ENCODE measurements at regions not wholly inside any gene's neighbourhood (a gene's known extent, or its start where the extent isn't known, plus 50 kb on each side); places are given as distances from the start of the nearest gene placed in this dataset.

- peaks cover 5% of the 10 kb centered on the region for H3K9me3 Mint-ChIP-seq
- no peak for ATAC-seq
- no peak for TF ChIP-seq ZBTB21 (CRISPR knock-in tag; IDR thresholded peaks at IDR 0.05; ENCODE audit: borderline replicate concordance)
- TF ChIP-seq CBFB (CRISPR knock-in tag; IDR thresholded peaks at IDR 0.05; ENCODE audit: low read depth) = no peak
- no peak for TF ChIP-seq SMAD4 (CRISPR knock-in tag; IDR thresholded peaks at IDR 0.05)
- no peak for TF ChIP-seq CREM (CRISPR knock-in tag; IDR thresholded peaks at IDR 0.05)
- no peak for TF ChIP-seq SP1 (CRISPR knock-in tag; conservative IDR thresholded peaks at IDR 0.05)
- TF ChIP-seq AFF4 (CRISPR knock-in tag; IDR thresholded peaks at IDR 0.05; ENCODE audit: borderline replicate concordance) = no peak
- no peak for TF ChIP-seq ZNF512 (CRISPR knock-in tag; IDR thresholded peaks at IDR 0.05; ENCODE audit: borderline replicate concordance)
- no peak for TF ChIP-seq GTF2I (CRISPR knock-in tag; conservative IDR thresholded peaks at IDR 0.05)
- no peak for TF ChIP-seq TP53 (CRISPR knock-in tag; IDR thresholded peaks at IDR 0.05)
- no peak for TF ChIP-seq ZNF317 (CRISPR knock-in tag; IDR thresholded peaks at IDR 0.05; ENCODE audit: borderline replicate concordance, low read depth)
- no peak for TF ChIP-seq CREB1 (CRISPR knock-in tag; IDR thresholded peaks at IDR 0.05)
- TF ChIP-seq FOXK1 (CRISPR knock-in tag; IDR thresholded peaks at IDR 0.05) = no peak
- no peak for TF ChIP-seq KAT7 (CRISPR knock-in tag; IDR thresholded peaks at IDR 0.05; ENCODE audit: borderline replicate concordance)
- TF ChIP-seq NR1H2 (CRISPR knock-in tag; IDR thresholded peaks at IDR 0.05) = no peak
- TF ChIP-seq ARID4B (CRISPR knock-in tag; IDR thresholded peaks at IDR 0.05; ENCODE audit: borderline replicate concordance) = no peak
- no peak for TF ChIP-seq ZNF121 (CRISPR knock-in tag; IDR thresholded peaks at IDR 0.05)
- TF ChIP-seq ATF2 (CRISPR knock-in tag; IDR thresholded peaks at IDR 0.05; ENCODE audit: borderline replicate concordance, low read depth) = no peak
- H3K36me3 Mint-ChIP-seq = no peaks in the 10 kb centered on the region
- POLR2A ChIA-PET = no interaction called here
- no peak for DNase-seq (ENCODE audit: low spot score)
- H3K4me3 Mint-ChIP-seq = no peak overlapping the region
- CTCF ChIA-PET = no interaction called here
- peaks cover 4% of the 10 kb centered on the region for H3K4me1 Mint-ChIP-seq
- H3K27me3 Mint-ChIP-seq (ENCODE audit: low read depth) = no peaks in the 10 kb centered on the region
- no peak overlapping the region for H3K27ac Mint-ChIP-seq
These were observed 171.3 kb downstream of the SLC7A11 start for GRCh38 chr4:138070816-138071215.
